Bone marrow (tissue), 2 donors: ENCODE measurements at regions not wholly inside any gene's neighbourhood (a gene's known extent, or its start where the extent isn't known, plus 50 kb on each side); places are given as distances from the start of the nearest gene placed in this dataset.
"Not testable (repeated sequence)": the region's sequence is repeated elsewhere in the genome, so short reads cannot be mapped to it uniquely, and the experiment has no call there.

Experiments
- DNase-seq, 2 donors: peaks; one replicate each; lab custom pipeline; 2025; lab: John Stamatoyannopoulos, UW

- DNase-seq, result no peak
Observed at GRCh38 chr15:66635817-66636216, 66.2 kb upstream of the SMAD6 start.

GRCh38 chr15:66637044-66637443 lies 65.0 kb upstream of the SMAD6 start:
- not testable (repeated sequence) for DNase-seq

DNA sequence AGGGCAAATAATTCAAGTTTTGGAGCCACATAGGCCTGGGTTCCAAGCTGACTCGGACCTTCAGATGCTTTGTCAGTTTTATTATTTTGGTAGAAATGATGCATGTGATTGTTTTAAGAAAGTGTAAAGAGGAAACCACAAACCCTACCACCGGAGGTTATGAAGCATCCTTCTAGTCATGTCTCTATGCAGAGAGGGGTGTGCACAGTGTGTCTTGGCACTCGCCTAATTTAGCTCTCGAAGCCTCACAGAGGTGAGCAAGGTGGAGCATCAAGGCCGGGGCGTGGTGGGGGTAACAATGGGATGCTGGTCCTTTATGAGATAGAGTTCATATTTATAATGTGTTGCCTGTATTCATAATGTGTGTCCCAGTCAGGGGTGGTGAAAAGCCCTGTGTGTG lies 63.7 kb upstream of the SMAD6 start:
- DNase-seq, result no peak

- no peak for DNase-seq
Observed at GRCh38 chr15:66641485-66642315, 60.3 kb upstream of the SMAD6 start.

DNA sequence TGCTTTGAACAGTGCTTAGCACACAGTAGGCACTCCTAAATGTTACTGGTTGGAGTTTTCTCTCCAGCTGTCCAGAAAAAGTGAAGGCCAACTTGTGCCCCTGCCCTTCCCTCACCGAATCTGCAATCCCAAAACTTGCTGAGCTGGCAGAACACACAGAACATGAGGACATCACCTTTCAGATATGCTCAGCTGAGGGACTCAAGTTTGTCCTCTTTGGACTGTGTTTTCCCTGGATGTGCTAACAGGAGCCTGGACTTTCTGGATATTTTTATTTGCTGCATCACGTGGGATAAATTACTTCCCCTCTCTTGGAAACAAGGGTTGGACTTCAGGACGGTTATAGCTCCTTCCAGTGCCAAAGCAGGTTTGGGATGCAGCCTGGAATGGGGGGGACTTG lies 59.5 kb upstream of the SMAD6 start:
- DNase-seq, result no peak

DNA sequence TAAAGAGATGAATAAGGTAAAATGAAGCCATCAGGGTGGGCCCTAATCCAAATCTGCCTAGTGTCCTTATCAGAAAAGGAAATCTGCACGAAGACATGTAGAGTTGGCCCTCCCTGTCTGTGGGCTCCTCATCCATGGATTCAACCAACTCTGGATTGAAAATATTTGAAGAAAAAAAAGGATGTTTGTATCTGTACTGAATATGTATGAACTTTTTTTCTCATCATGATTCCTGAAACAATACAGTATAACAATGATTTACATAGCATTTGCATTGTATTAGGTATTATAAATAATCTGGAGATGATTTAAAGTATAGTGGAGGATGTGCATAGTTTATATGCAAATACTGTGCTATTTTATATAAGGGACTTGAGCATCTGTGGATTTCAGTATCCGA lies 59.0 kb upstream of the SMAD6 start:
- DNase-seq, result no peak

GRCh38 chr15:66644000-66644787 lies 57.8 kb upstream of the SMAD6 start:
- no peak for DNase-seq

- DNase-seq, result no peak
Observed at GRCh38 chr15:66644869-66645268, 57.2 kb upstream of the SMAD6 start.

- DNase-seq, result no peak
Observed at GRCh38 chr15:66646308-66646707, 55.7 kb upstream of the SMAD6 start.

DNA sequence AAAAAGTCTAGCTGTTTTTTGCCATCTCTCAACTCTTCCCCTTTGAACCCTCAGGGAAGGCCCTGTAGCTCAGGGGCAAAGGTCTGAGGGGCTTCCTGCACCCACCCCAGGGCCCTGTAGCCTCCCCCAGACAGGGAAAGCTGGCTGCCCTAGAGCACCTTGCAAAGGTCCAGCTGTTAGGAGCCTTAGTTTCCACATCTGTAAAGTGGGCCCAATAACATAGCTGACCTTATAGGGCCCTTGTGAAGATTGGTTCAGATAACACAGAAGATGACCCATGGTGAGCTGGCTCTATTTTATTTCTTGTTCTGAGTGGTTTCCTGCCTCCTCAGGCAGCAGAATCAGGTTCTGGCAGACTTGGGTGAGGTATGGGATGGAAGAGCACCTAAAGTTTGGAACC lies 55.2 kb upstream of the SMAD6 start:
- no peak for DNase-seq

DNA sequence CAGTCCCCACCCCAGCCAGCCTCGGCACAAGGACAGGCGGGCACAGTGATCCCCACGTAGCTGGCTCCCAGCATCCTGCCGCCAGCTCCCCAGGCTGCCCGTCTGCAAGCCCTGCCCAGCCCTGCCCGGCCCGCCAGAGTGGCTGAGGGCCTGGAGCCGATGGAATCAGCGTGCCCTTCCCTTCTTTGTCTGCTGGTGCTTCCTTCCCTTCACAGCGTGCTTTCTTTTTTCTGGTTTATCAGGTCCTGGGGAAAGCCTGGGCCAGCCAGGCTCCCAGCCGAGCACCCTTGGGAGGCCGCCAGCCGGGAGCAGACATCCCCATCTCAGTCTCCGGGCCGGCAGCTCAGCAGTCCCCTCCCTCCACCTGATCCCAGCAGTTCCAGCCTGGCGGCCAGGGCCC lies 54.7 kb upstream of the SMAD6 start:
- DNase-seq, result no peak

- no peak for DNase-seq
Observed at GRCh38 chr15:66648588-66648987, 53.4 kb upstream of the SMAD6 start.

DNA sequence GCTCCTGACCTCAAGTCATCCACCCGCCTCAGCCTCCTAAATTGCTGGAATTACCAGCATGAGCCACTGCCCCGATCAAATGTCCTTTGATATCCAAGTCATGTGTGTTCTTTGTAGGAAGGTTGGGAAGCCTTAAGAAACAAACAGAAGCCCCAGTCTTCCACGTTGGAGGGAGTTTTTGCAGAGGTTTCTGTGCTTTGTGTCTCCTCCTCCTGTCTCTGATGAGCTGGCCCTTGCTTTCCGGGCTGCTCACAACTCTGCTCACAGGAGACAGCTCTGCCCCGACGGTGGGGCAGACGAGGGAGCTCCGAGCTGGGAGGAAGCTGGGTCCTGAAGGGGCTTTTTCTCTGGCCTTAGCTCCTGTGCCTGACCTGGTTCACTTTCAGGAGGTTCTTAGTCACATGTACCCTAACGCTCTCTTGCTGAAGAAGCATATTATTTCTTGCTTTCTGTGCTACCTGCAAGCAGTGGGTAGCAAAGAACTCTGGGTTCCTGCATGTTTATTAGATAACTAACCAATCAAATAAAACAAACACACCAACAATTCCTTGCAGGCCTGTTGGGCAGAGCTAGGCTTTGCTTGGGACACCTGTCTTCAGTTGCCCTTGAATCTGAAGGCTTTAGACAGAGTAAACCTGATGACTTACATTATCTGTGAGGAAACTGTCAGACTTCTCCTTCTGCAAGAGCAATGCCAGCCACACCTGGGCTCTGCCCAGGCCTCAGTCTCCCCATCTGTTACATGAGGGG lies 52.6 kb upstream of the SMAD6 start:
- DNase-seq, result no peak

DNA sequence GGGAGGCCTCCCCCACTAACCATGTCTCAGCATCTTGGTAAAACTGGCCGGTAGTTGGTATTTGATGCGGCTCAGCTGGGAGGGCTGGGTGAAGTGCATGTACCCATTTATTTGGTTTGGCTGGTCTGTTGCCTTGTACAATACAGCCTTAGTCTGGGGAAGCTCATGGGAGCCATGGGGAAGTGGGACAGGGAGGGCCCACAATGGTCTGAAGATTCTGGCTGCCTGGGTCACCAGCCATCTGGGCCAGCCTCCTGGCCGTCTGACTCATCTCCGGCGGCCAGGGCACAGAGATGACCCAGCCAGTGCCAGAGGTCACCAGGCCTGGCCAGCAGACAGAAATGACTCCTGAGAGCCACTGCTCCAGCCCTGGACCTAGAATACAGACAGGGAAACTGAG lies 51.6 kb upstream of the SMAD6 start:
- DNase-seq, result no peak

GRCh38 chr15:66651198-66651597 lies 50.8 kb upstream of the SMAD6 start:
- no peak for DNase-seq

GRCh38 chr15:66651913-66652642 lies 50.0 kb upstream of the SMAD6 start:
- no peak for DNase-seq
